ENCODE measurements at regions not wholly inside any gene's neighbourhood (a gene's known extent, or its start where the extent isn't known, plus 50 kb on each side); places are given as distances from the start of the nearest gene placed in this dataset.
"Not testable (repeated sequence)": the region's sequence is repeated elsewhere in the genome, so short reads cannot be mapped to it uniquely, and the experiment has no call there.

GRCh38 chr21:18549214-18549905 is 145.8 kb upstream of the TMPRSS15 start:
- Histone ChIP-seq H3K4me1 (ENCODE audit: insufficient read depth, insufficient read length) (no peaks in the 10 kb centered on the region), H3K36me3 (ENCODE audit: insufficient read depth, insufficient read length, low read length) (no peaks in the 10 kb centered on the region), H3K9ac (ENCODE audit: insufficient read length, low read depth) (no peak overlapping the region), H3K4me3 (ENCODE audit: insufficient read length, low read depth) (no peak overlapping the region), H3K9me3 (ENCODE audit: insufficient read depth, low read length) (no peaks in the 10 kb centered on the region), H3K27me3 (ENCODE audit: insufficient read depth, insufficient read length) (no peaks in the 10 kb centered on the region)
- no peak for TF ChIP-seq ZNF274 (IDR thresholded peaks at IDR 0.05; ENCODE audit: low read depth, low read length)
- no peak for TF ChIP-seq SUZ12 (IDR thresholded peaks at IDR 0.05; ENCODE audit: extremely low read depth, insufficient read depth, insufficient read length)
- TF ChIP-seq YY1 (IDR thresholded peaks at IDR 0.05; ENCODE audit: insufficient read depth, insufficient read length): no peak
- no peak for DNase-seq (ENCODE audit: low read depth, low spot score)

DNA sequence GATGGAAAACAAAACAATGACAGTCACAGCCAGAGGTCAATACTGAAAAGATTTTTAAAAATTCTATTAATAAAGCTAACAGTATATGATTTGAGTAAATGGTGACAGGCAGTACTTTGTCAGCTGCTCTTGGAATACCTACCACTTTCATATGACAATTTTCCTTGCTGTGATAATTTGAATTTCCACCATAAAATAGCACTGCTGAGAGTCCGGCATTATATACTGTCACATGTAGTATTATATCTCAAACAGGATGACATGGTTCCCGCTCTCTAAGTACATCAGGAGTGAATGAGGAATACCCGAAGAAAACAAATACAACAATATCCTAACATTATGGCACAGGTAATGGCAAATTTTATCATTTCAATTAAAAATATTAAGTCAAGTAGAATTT is 146.8 kb upstream of the TMPRSS15 start:
- TF ChIP-seq YY1 (IDR thresholded peaks at IDR 0.05; ENCODE audit: insufficient read depth, insufficient read length): no peak
- TF ChIP-seq SUZ12 (IDR thresholded peaks at IDR 0.05; ENCODE audit: extremely low read depth, insufficient read depth, insufficient read length): no peak
- TF ChIP-seq ZNF274 (IDR thresholded peaks at IDR 0.05; ENCODE audit: low read depth, low read length): no peak

GRCh38 chr21:18553786-18554185 is 150.2 kb upstream of the TMPRSS15 start:
- TF ChIP-seq YY1 (IDR thresholded peaks at IDR 0.05; ENCODE audit: insufficient read depth, insufficient read length) (no peak), ZNF274 (IDR thresholded peaks at IDR 0.05; ENCODE audit: low read depth, low read length) (no peak), SUZ12 (IDR thresholded peaks at IDR 0.05; ENCODE audit: extremely low read depth, insufficient read depth, insufficient read length) (no peak)
- H3K9ac ChIP-seq (ENCODE audit: insufficient read length, low read depth): no peak overlapping the region
- H3K36me3 ChIP-seq (ENCODE audit: insufficient read depth, insufficient read length, low read length): no peaks in the 10 kb centered on the region
- no peaks in the 10 kb centered on the region for H3K4me1 ChIP-seq (ENCODE audit: insufficient read depth, insufficient read length)
- H3K9me3 ChIP-seq (ENCODE audit: insufficient read depth, low read length): no peaks in the 10 kb centered on the region
- no peak for DNase-seq (ENCODE audit: low read depth, low spot score)
- H3K4me3 ChIP-seq (ENCODE audit: insufficient read length, low read depth): no peak overlapping the region
- no peaks in the 10 kb centered on the region for H3K27me3 ChIP-seq (ENCODE audit: insufficient read depth, insufficient read length)

More for the DNA sequence above, 146.8 kb upstream of the TMPRSS15 start:
- H3K36me3 ChIP-seq (ENCODE audit: insufficient read depth, insufficient read length, low read length): no peaks in the 10 kb centered on the region
- H3K9ac ChIP-seq (ENCODE audit: insufficient read length, low read depth): no peak overlapping the region
- no peaks in the 10 kb centered on the region for H3K4me1 ChIP-seq (ENCODE audit: insufficient read depth, insufficient read length)
- no peak for DNase-seq (ENCODE audit: low read depth, low spot score)
- H3K4me3 ChIP-seq (ENCODE audit: insufficient read length, low read depth): no peak overlapping the region
- no peaks in the 10 kb centered on the region for H3K27me3 ChIP-seq (ENCODE audit: insufficient read depth, insufficient read length)
- H3K9me3 ChIP-seq (ENCODE audit: insufficient read depth, low read length): no peaks in the 10 kb centered on the region

DNA sequence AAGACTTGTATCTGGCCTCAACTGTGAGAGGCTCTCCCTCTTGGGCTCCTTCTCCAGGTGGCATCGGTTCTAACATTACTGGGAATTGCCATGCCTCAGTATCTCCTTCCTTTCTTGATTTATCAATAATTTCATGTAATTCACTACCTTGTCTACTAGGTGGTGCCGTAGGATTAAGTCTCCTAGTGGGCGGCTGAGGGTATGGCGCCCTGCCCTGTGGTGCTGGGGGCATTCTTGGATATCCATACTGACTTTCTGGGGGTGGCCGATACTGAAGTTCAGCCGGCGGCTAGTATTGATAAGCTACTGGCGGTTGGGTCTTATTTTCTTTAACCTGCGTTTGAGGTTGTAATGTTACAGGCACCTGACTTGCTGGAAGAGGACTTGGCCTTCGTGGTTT is 164.2 kb upstream of the TMPRSS15 start:
- not testable (repeated sequence) for H3K27me3 ChIP-seq (ENCODE audit: insufficient read depth, insufficient read length); H3K4me1 ChIP-seq (ENCODE audit: insufficient read depth, insufficient read length); H3K9me3 ChIP-seq (ENCODE audit: insufficient read depth, low read length); H3K4me3 ChIP-seq (ENCODE audit: insufficient read length, low read depth); DNase-seq (ENCODE audit: low read depth, low spot score); H3K36me3 ChIP-seq (ENCODE audit: insufficient read depth, insufficient read length, low read length); H3K9ac ChIP-seq (ENCODE audit: insufficient read length, low read depth)

DNA sequence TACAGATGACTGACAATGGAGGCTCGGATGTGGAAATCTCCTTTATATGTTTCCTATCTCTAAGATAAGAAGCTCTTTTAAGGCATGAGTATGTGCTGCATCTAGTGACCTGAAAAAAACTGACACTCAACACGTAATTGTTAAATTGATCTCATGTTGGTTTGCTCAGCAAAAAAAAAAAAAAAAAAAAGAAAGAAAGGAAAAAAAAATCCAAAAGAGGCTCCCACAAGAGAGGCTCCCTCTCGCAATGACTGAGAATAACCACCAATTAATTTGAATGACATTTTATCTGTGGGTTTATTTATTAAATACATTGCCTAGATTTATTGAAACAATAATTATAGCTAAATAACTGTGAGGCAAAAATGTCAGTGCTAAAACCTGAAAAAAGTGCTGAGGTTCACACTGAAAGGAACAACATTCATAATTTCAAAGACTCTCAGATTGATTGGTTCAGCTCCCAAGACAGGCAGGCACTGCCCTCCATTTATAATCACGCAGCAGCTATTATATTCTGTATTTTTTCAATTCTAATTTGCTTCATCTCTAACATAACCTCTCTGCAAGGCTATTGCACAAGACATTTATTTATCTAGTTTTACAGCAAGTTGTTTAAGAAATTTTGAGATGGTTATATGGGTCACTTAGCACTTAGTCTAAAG is 184.5 kb upstream of the TMPRSS15 start:
- Histone ChIP-seq H3K27me3 (ENCODE audit: insufficient read depth, insufficient read length) (no peaks in the 10 kb centered on the region), H3K36me3 (ENCODE audit: insufficient read depth, insufficient read length, low read length) (no peaks in the 10 kb centered on the region), H3K9ac (ENCODE audit: insufficient read length, low read depth) (no peak overlapping the region), H3K9me3 (ENCODE audit: insufficient read depth, low read length) (no peaks in the 10 kb centered on the region), H3K4me3 (ENCODE audit: insufficient read length, low read depth) (no peak overlapping the region), H3K4me1 (ENCODE audit: insufficient read depth, insufficient read length) (no peaks in the 10 kb centered on the region)
- TF ChIP-seq ZNF274 (IDR thresholded peaks at IDR 0.05; ENCODE audit: low read depth, low read length) (no peak), SUZ12 (IDR thresholded peaks at IDR 0.05; ENCODE audit: extremely low read depth, insufficient read depth, insufficient read length) (no peak), YY1 (IDR thresholded peaks at IDR 0.05; ENCODE audit: insufficient read depth, insufficient read length) (no peak)
- no peak for DNase-seq (ENCODE audit: low read depth, low spot score)

DNA sequence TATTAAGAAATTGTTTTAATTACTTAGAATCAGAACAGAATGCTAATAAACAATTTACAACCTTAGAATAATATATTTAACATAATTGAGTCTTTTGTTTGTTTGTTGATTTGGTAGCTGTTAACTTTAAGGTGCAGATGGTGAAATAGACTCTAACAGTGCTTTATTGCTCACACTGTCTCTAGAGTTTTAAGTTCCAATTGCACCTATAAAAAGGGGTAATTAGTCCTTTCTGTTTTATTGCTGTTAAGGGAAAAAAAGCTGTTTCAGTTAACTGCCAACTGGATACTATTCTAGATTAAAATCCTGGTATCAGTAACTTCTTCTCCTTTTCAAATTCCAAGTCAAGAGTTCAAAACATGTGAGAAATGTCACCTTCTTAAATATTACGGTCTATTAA is 197.6 kb upstream of the TMPRSS15 start:
- H3K36me3 ChIP-seq (ENCODE audit: insufficient read depth, insufficient read length, low read length): no peaks in the 10 kb centered on the region
- no peak for DNase-seq (ENCODE audit: low read depth, low spot score)
- TF ChIP-seq ZNF274 (IDR thresholded peaks at IDR 0.05; ENCODE audit: low read depth, low read length) (no peak), SUZ12 (IDR thresholded peaks at IDR 0.05; ENCODE audit: extremely low read depth, insufficient read depth, insufficient read length) (no peak), YY1 (IDR thresholded peaks at IDR 0.05; ENCODE audit: insufficient read depth, insufficient read length) (no peak)
- no peak overlapping the region for H3K9ac ChIP-seq (ENCODE audit: insufficient read length, low read depth)
- H3K4me3 ChIP-seq (ENCODE audit: insufficient read length, low read depth): no peak overlapping the region
- no peaks in the 10 kb centered on the region for H3K4me1 ChIP-seq (ENCODE audit: insufficient read depth, insufficient read length)
- no peaks in the 10 kb centered on the region for H3K27me3 ChIP-seq (ENCODE audit: insufficient read depth, insufficient read length)
- H3K9me3 ChIP-seq (ENCODE audit: insufficient read depth, low read length): no peaks in the 10 kb centered on the region

DNA sequence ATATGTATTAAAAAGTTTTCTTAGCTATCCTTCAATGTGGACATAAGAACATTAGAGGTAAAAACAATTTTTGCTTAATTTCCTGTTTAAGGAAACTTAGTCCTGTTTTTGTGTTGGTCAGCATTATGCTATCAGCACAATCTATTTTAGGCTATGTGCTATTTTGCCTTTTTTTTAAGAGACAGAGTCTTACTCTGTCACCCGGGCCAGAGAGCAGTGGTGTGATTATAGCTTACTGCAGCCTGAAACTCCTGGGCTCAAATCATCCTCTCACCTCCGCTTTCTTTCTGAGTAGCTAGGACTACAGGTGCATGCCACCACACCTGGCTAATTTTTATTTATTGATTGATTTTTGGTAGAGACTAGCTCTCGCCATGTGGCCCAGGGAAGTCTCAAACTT is 199.1 kb upstream of the TMPRSS15 start:
- H3K4me1 ChIP-seq (ENCODE audit: insufficient read depth, insufficient read length): no peaks in the 10 kb centered on the region
- H3K27me3 ChIP-seq (ENCODE audit: insufficient read depth, insufficient read length): no peaks in the 10 kb centered on the region
- H3K9me3 ChIP-seq (ENCODE audit: insufficient read depth, low read length): no peaks in the 10 kb centered on the region
- DNase-seq (ENCODE audit: low read depth, low spot score): no peak
- no peak overlapping the region for H3K9ac ChIP-seq (ENCODE audit: insufficient read length, low read depth)
- no peak overlapping the region for H3K4me3 ChIP-seq (ENCODE audit: insufficient read length, low read depth)
- TF ChIP-seq ZNF274 (IDR thresholded peaks at IDR 0.05; ENCODE audit: low read depth, low read length): no peak
- TF ChIP-seq YY1 (IDR thresholded peaks at IDR 0.05; ENCODE audit: insufficient read depth, insufficient read length): no peak
- no peak for TF ChIP-seq SUZ12 (IDR thresholded peaks at IDR 0.05; ENCODE audit: extremely low read depth, insufficient read depth, insufficient read length)
- no peaks in the 10 kb centered on the region for H3K36me3 ChIP-seq (ENCODE audit: insufficient read depth, insufficient read length, low read length)

All from NT2/D1 (cell line).